ENCODE measurements at regions not wholly inside any gene's neighbourhood (a gene's known extent, or its start where the extent isn't known, plus 50 kb on each side); places are given as distances from the start of the nearest gene placed in this dataset.

DNA sequence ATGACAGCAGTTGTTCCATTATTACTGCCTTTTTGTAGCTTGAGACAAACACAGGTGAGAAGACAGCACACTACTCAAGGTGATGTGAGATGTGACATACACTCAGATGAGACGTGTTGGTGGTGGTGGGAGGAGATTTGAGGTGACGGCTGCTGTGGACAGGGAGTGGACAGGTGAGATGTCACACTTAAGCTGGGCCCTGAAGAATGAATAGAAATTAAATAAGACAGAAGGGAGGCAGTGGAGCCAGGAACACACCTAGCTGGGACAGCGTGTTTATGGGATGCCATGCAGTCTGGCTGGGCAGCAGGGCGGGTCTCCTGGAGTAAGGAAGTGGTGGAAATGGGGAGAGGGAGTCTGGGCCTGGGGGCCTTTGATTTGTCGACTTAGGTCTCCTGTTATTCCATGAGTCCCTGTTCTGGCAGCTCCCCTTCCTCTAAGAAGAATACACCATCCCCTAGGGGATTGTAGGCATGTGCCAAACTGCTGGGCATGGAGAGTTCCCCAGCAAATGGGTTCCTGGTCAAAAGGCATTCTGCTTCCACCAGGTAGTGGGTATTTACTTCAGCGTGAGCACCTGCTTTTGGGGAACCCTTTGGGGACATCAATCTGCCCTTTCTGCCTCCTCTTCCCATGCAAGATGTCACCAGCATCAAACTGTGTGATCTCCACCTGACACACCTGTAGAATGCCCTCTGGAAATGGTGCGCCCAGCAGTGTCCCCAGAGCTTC, 71.2 kb upstream of the ESRRB start:
- peaks cover 0 to 2% (median 0%) of the 10 kb centered on the region in 11 donors for H3K9me3 Mint-ChIP-seq
- no peak overlapping the region for H3K4me3 Mint-ChIP-seq
- ATAC-seq = no peak
- H3K27me3 Mint-ChIP-seq = peaks cover 18 to 52% (median 26%) of the 10 kb centered on the region in 5 donors
- intact Hi-C loops (cut with micrococcal nuclease) = no loop called here
- no peaks in the 10 kb centered on the region for H3K4me1 Mint-ChIP-seq
- DNase-seq = no peak
- Histone ChIP-seq H3K27ac (ENCODE audit: low read depth, low read length) (no peak overlapping the region), H3K9me3 (ENCODE audit: control insufficient read depth in 2 of 3, low read length in 3 of 3) (no peaks in the 10 kb centered on the region), H3K4me1 (ENCODE audit: control insufficient read depth in 2 of 2, insufficient read depth in 2 of 2, low read length in 2 of 2) (no peaks in the 10 kb centered on the region), H3K36me3 (ENCODE audit: control insufficient read depth in 2 of 3, insufficient read depth in 3 of 3, low read length in 3 of 3) (no peaks in the 10 kb centered on the region), H3K4me3 (ENCODE audit: low read length) (no peak overlapping the region), H3K27me3 (ENCODE audit: control insufficient read depth in 2 of 2, insufficient read depth in 2 of 2, low read length in 2 of 2) (no peaks in the 10 kb centered on the region)
- H3K36me3 Mint-ChIP-seq = no peaks in the 10 kb centered on the region
- H3K27ac Mint-ChIP-seq = no peak overlapping the region
- ChIA-PET POLR2A (no interaction called here), CTCF (interaction anchor here (1.0 kb wide), 1 partner anchor 9 kb away, joined by 3 read pairs; no protein-coding TSS in a partner anchor)

DNA sequence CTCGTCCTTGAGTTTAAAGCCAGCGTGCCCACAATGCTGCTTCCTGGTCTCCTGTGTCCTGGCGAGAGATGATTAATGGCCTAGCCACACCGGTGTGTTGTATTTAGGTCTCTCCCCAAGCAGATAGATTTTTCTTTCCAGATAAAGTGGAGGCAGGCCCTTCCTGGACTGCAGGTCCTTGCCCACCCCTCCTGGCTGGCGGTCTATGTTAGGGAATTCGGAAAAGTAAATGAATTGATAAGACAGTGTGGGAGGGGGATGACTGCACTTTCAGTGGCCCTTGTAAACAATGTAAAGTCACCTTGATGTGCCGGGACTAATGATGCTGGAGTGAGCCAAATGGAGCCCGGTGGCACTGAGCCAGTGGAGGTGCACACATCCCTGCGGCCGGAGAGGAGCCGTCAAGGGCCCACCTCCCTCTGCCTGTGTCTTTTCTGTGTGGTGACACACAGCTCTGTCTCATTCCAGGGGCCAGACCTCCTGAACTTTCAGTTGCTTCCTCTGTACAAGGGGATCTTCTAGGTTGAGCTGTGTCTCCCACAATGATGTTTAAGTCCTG, 70.6 kb upstream of the ESRRB start:
- H3K27ac Mint-ChIP-seq = no peak overlapping the region
- intact Hi-C loops (cut with micrococcal nuclease) = no loop called here
- ChIA-PET CTCF (interaction anchor here (1.0 kb wide), 1 partner anchor 10 kb away, joined by 3 read pairs; no protein-coding TSS in a partner anchor), POLR2A (no interaction called here)
- no peak overlapping the region for H3K4me3 Mint-ChIP-seq
- H3K36me3 Mint-ChIP-seq = no peaks in the 10 kb centered on the region
- peaks cover 0 to 1% (median 0%) of the 10 kb centered on the region in 7 donors for H3K4me1 Mint-ChIP-seq
- H3K9me3 Mint-ChIP-seq = peaks cover 0 to 2% (median 0%) of the 10 kb centered on the region in 11 donors
- H3K4me1 ChIP-seq (ENCODE audit: control insufficient read depth in 2 of 2, insufficient read depth in 2 of 2, low read length in 2 of 2) = no peaks in the 10 kb centered on the region
- H3K27me3 ChIP-seq (ENCODE audit: control insufficient read depth in 2 of 2, insufficient read depth in 2 of 2, low read length in 2 of 2) = no peaks in the 10 kb centered on the region
- no peaks in the 10 kb centered on the region for H3K9me3 ChIP-seq (ENCODE audit: control insufficient read depth in 2 of 3, low read length in 3 of 3)
- ATAC-seq = no peak
- no peak for DNase-seq
- no peaks in the 10 kb centered on the region for H3K36me3 ChIP-seq (ENCODE audit: control insufficient read depth in 2 of 3, insufficient read depth in 3 of 3, low read length in 3 of 3)
- no peak overlapping the region for H3K4me3 ChIP-seq (ENCODE audit: low read length)
- H3K27me3 Mint-ChIP-seq = peaks cover 22 to 57% (median 32%) of the 10 kb centered on the region in 5 donors
- no peak overlapping the region for H3K27ac ChIP-seq (ENCODE audit: low read depth, low read length)

DNA sequence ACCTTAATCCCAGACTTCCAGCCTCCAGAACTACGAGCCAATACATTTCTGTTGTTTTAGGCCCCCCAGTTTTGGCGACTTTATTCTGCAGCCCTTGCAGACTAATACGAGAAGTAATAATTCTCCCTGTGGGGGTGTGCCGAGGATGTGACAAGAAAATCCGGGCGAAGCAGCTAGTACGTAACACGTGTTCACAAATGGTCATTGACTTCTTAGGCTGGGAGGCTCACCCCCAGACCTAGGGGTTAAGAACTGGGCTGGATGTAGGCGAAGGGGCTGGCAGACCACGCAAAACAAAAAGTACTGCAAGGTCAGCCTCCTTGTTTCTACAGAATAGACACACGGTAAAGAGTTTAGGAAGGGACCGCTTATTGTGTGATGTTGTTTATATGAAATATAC, 69.8 kb upstream of the ESRRB start:
- CTCF ChIA-PET = no interaction called here

DNA sequence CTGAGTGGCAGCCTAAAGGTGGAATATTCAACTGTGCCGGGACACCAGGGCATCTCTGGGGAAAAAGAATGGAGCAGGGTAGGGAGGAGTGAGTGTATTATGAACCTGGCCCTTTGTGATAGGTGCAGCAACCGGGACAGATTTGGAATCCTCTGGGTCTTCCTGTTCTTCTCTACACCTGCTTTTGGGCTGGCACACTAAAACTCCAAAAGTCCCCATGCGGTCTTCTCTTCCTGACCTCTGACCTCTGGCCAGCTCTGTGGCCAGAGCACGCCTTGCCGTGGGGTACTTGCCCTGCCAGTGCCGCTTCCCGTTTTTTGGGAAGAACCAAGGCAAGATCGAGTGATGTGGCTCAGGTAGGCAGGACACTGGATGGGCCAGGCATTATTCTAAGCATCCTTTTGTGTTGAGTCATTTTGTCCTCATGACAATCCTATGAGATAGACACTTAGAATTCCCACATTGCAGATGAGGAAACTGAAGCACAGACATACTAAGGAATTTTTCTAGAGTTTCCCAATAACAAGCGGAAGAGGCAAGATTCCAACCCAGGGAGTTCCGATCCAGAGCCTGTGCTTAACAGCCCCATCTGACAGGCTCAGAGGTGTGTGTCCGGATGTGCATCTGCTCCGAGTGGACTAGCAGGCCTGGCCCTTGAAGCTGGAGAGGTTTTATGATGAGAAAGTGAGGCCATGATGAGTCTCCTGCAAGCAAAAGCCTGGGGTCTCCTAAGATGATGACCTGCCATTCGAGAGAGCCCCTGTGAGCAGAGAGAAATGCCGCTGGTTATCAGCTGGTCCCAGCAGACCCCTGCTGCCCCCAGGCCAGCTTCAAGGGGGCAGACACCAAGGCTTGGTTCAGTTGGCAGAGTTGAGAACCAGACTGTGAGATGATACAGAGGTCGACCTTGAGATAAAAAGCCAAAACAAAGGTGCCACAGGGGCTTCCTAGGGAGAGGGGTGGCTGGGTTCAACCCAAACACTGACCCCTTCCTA, 67.9 kb upstream of the ESRRB start:
- H3K4me3 ChIP-seq (ENCODE audit: low read length) = no peak overlapping the region
- no peak for ATAC-seq
- no peak for DNase-seq
- Mint-ChIP-seq H3K4me1 (peaks cover 3 to 9% (median 5%) of the 10 kb centered on the region in 7 donors), H3K27me3 (peaks cover 31 to 74% (median 44%) of the 10 kb centered on the region in 5 donors), H3K4me3 (peak overlapping the region in 1 of 10 donors; percentile 61), H3K9me3 (peaks cover 0 to 3% (median 0%) of the 10 kb centered on the region in 11 donors), H3K36me3 (no peaks in the 10 kb centered on the region), H3K27ac (no peak overlapping the region)
- no peaks in the 10 kb centered on the region for H3K9me3 ChIP-seq (ENCODE audit: control insufficient read depth in 2 of 3, low read length in 3 of 3)
- H3K4me1 ChIP-seq (ENCODE audit: control insufficient read depth in 2 of 2, insufficient read depth in 2 of 2, low read length in 2 of 2) = no peaks in the 10 kb centered on the region
- ChIA-PET POLR2A (no interaction called here), CTCF (no interaction called here)
- no peak overlapping the region for H3K27ac ChIP-seq (ENCODE audit: low read depth, low read length)
- no peaks in the 10 kb centered on the region for H3K27me3 ChIP-seq (ENCODE audit: control insufficient read depth in 2 of 2, insufficient read depth in 2 of 2, low read length in 2 of 2)
- no peaks in the 10 kb centered on the region for H3K36me3 ChIP-seq (ENCODE audit: control insufficient read depth in 2 of 3, insufficient read depth in 3 of 3, low read length in 3 of 3)
- intact Hi-C loops (cut with micrococcal nuclease) = no loop called here

More for the DNA sequence above, 69.8 kb upstream of the ESRRB start:
- intact Hi-C loops (cut with micrococcal nuclease) = no loop called here
- H3K27ac ChIP-seq (ENCODE audit: low read depth, low read length) = no peak overlapping the region
- no peaks in the 10 kb centered on the region for H3K36me3 ChIP-seq (ENCODE audit: control insufficient read depth in 2 of 3, insufficient read depth in 3 of 3, low read length in 3 of 3)
- H3K4me3 Mint-ChIP-seq = no peak overlapping the region
- POLR2A ChIA-PET = no interaction called here
- H3K27me3 Mint-ChIP-seq = peaks cover 30 to 65% (median 37%) of the 10 kb centered on the region in 5 donors
- H3K4me1 ChIP-seq (ENCODE audit: control insufficient read depth in 2 of 2, insufficient read depth in 2 of 2, low read length in 2 of 2) = no peaks in the 10 kb centered on the region
- H3K9me3 Mint-ChIP-seq = peaks cover 0 to 3% (median 0%) of the 10 kb centered on the region in 11 donors
- no peak for DNase-seq
- no peaks in the 10 kb centered on the region for H3K27me3 ChIP-seq (ENCODE audit: control insufficient read depth in 2 of 2, insufficient read depth in 2 of 2, low read length in 2 of 2)
- no peaks in the 10 kb centered on the region for H3K9me3 ChIP-seq (ENCODE audit: control insufficient read depth in 2 of 3, low read length in 3 of 3)
- no peaks in the 10 kb centered on the region for H3K36me3 Mint-ChIP-seq
- peaks cover 3 to 9% (median 5%) of the 10 kb centered on the region in 7 donors for H3K4me1 Mint-ChIP-seq
- ATAC-seq = no peak
- H3K4me3 ChIP-seq (ENCODE audit: low read length) = no peak overlapping the region
- no peak overlapping the region for H3K27ac Mint-ChIP-seq

DNA sequence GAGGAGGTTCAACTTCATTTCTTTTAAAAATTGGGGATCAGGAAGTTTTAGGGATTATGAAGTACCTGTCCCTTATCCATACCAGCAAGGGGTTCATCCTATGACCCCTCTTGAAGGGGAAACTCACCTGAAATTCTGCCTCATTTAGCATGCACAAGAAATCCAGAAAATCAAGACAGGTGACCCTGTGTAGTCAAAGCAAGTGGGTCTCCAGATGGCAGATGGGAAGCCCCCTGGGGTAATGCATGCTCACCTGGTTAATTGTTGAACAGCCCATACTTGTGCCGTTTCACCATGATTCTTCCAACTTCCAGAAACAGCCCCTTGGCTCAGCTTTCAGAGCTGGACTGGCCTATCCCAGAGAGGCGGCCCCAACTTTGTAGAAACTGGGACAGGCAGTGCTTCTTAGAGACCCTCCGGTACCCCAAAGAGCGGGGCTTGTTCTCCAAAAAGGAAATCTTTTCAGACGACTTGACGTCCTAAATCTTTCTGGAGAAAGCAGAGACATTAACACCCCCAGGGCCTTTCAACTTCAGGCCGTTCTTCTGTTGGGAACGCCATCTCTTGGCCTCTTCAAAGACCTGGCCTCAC, 66.3 kb upstream of the ESRRB start:
- Histone ChIP-seq H3K27ac (ENCODE audit: low read depth, low read length) (no peak overlapping the region), H3K4me1 (ENCODE audit: control insufficient read depth in 2 of 2, insufficient read depth in 2 of 2, low read length in 2 of 2) (no peaks in the 10 kb centered on the region), H3K27me3 (ENCODE audit: control insufficient read depth in 2 of 2, insufficient read depth in 2 of 2, low read length in 2 of 2) (no peaks in the 10 kb centered on the region), H3K36me3 (ENCODE audit: control insufficient read depth in 2 of 3, insufficient read depth in 3 of 3, low read length in 3 of 3) (no peaks in the 10 kb centered on the region), H3K4me3 (ENCODE audit: low read length) (no peak overlapping the region), H3K9me3 (ENCODE audit: control insufficient read depth in 2 of 3, low read length in 3 of 3) (no peaks in the 10 kb centered on the region)
- CTCF ChIA-PET = no interaction called here
- H3K9me3 Mint-ChIP-seq = peaks cover 0 to 3% (median 0%) of the 10 kb centered on the region in 11 donors
- no peak for ATAC-seq
- intact Hi-C loops (cut with micrococcal nuclease) = no loop called here
- H3K27me3 Mint-ChIP-seq = peaks cover 31 to 61% (median 52%) of the 10 kb centered on the region in 5 donors
- no peak for DNase-seq
- H3K36me3 Mint-ChIP-seq = no peaks in the 10 kb centered on the region
- H3K4me3 Mint-ChIP-seq = no peak overlapping the region
- POLR2A ChIA-PET = no interaction called here
- peaks cover 3 to 9% (median 5%) of the 10 kb centered on the region in 7 donors for H3K4me1 Mint-ChIP-seq
- H3K27ac Mint-ChIP-seq = no peak overlapping the region

DNA sequence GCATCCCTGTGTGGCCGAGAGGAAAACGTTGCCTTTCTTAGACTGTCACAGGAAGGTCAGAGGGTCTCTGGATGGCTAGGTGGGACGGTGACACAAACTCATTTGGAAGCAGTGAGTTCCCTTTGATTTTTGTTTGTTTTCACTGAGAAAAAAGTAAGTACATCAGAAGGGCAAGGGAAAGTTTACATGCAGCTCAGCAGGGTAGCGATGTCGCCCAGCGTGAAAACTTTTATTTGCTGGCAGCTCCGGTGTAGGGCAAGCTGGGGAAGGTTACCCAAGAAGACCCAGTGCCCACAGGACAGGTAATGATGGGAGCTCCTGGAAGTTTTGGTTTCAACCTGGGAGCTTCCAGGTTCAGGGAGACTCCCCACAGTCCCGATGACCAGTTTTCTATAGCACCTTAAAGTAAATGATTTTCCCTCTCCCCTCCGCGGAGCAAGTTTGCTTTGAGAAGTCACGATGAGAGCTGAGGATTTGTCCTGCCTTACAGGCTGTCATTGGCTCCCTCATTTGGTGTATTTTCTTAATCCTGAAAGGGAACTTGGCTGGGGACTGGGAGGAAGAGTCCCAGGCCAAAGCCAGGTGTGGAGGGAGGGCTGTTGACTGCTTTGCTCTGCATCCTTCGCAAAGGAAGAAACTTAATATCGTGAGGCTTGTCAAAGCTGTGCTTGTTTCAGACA, 64.7 kb upstream of the ESRRB start:
- Histone ChIP-seq H3K9me3 (ENCODE audit: control insufficient read depth in 2 of 3, low read length in 3 of 3) (no peaks in the 10 kb centered on the region), H3K27ac (ENCODE audit: low read depth, low read length) (no peak overlapping the region), H3K4me3 (ENCODE audit: low read length) (no peak overlapping the region), H3K27me3 (ENCODE audit: control insufficient read depth in 2 of 2, insufficient read depth in 2 of 2, low read length in 2 of 2) (no peaks in the 10 kb centered on the region), H3K4me1 (ENCODE audit: control insufficient read depth in 2 of 2, insufficient read depth in 2 of 2, low read length in 2 of 2) (no peaks in the 10 kb centered on the region), H3K36me3 (ENCODE audit: control insufficient read depth in 2 of 3, insufficient read depth in 3 of 3, low read length in 3 of 3) (no peaks in the 10 kb centered on the region)
- DNase-seq = no peak
- peaks cover 0 to 3% (median 0%) of the 10 kb centered on the region in 11 donors for H3K9me3 Mint-ChIP-seq
- H3K4me1 Mint-ChIP-seq = peaks cover 3 to 9% (median 5%) of the 10 kb centered on the region in 7 donors
- ATAC-seq = no peak
- intact Hi-C loops (cut with micrococcal nuclease) = no loop called here
- peaks cover 31 to 65% (median 55%) of the 10 kb centered on the region in 5 donors for H3K27me3 Mint-ChIP-seq
- no peak overlapping the region for H3K27ac Mint-ChIP-seq
- CTCF ChIA-PET = no interaction called here
- POLR2A ChIA-PET = no interaction called here
- H3K4me3 Mint-ChIP-seq = peak overlapping the region in 3 of 10 donors; percentile 22 to 53 (median 47)
- no peaks in the 10 kb centered on the region for H3K36me3 Mint-ChIP-seq
